ENCODE measurements at regions not wholly inside any gene's neighbourhood (a gene's known extent, or its start where the extent isn't known, plus 50 kb on each side); places are given as distances from the start of the nearest gene placed in this dataset.

GRCh38 chr19:31126236-31126635, 223.0 kb downstream of the TSHZ3 start:
- no peak for DNase-seq (ENCODE audit: unreplicated experiment)
- no peak for TF ChIP-seq CTCF (IDR thresholded peaks at IDR 0.05; ENCODE audit: unreplicated experiment)
- POLR2A ChIA-PET = no interaction called here
- Mint-ChIP-seq H3K4me3 (ENCODE audit: unreplicated experiment) (no peak overlapping the region), H3K27ac (ENCODE audit: low read depth, unreplicated experiment) (no peak overlapping the region), H3K27me3 (ENCODE audit: insufficient read depth, unreplicated experiment) (no peaks in the 10 kb centered on the region), H3K9me3 (ENCODE audit: unreplicated experiment) (peaks cover 37% of the 10 kb centered on the region), H3K36me3 (ENCODE audit: insufficient read depth, unreplicated experiment) (no peaks in the 10 kb centered on the region), H3K4me1 (ENCODE audit: insufficient read depth, unreplicated experiment) (no peaks in the 10 kb centered on the region)
- intact Hi-C loops (cut with micrococcal nuclease) = no loop called here
- CTCF ChIA-PET = no interaction called here
- no TSS peak for BruUV-seq (replicated peaks)

- ChIA-PET CTCF (interaction anchor here (0.6 to 0.9 kb wide), 2 partner anchors 456 to 1445 kb away, joined by 3 read pairs; no protein-coding TSS in a partner anchor), POLR2A (interaction anchor here (0.6 kb wide), 1 partner anchor 114 kb away, joined by 3 read pairs; no protein-coding TSS in a partner anchor)
- no peaks in the 10 kb centered on the region for H3K4me1 Mint-ChIP-seq (ENCODE audit: insufficient read depth, unreplicated experiment)
- BruUV-seq (replicated peaks) = no TSS peak
- no peak overlapping the region for H3K27ac Mint-ChIP-seq (ENCODE audit: low read depth, unreplicated experiment)
- TF ChIP-seq CTCF (IDR thresholded peaks at IDR 0.05; ENCODE audit: unreplicated experiment) = no peak
- no peaks in the 10 kb centered on the region for H3K27me3 Mint-ChIP-seq (ENCODE audit: insufficient read depth, unreplicated experiment)
- peaks cover 42% of the 10 kb centered on the region for H3K9me3 Mint-ChIP-seq (ENCODE audit: unreplicated experiment)
- no peaks in the 10 kb centered on the region for H3K36me3 Mint-ChIP-seq (ENCODE audit: insufficient read depth, unreplicated experiment)
- no peak for DNase-seq (ENCODE audit: unreplicated experiment)
- H3K4me3 Mint-ChIP-seq (ENCODE audit: unreplicated experiment) = no peak overlapping the region
- intact Hi-C loops (cut with micrococcal nuclease) = no loop called here
These were observed 224.2 kb downstream of the TSHZ3 start for GRCh38 chr19:31125071-31125470.

GRCh38 chr19:31121501-31121900, 227.7 kb downstream of the TSHZ3 start:
- Mint-ChIP-seq H3K27me3 (ENCODE audit: insufficient read depth, unreplicated experiment) (no peaks in the 10 kb centered on the region), H3K9me3 (ENCODE audit: unreplicated experiment) (peaks cover 34% of the 10 kb centered on the region), H3K4me1 (ENCODE audit: insufficient read depth, unreplicated experiment) (no peaks in the 10 kb centered on the region), H3K4me3 (ENCODE audit: unreplicated experiment) (no peak overlapping the region), H3K36me3 (ENCODE audit: insufficient read depth, unreplicated experiment) (no peaks in the 10 kb centered on the region), H3K27ac (ENCODE audit: low read depth, unreplicated experiment) (no peak overlapping the region)
- no peak for TF ChIP-seq CTCF (IDR thresholded peaks at IDR 0.05; ENCODE audit: unreplicated experiment)
- POLR2A ChIA-PET = no interaction called here
- intact Hi-C loops (cut with micrococcal nuclease) = no loop called here
- no peak for DNase-seq (ENCODE audit: unreplicated experiment)
- CTCF ChIA-PET = no interaction called here
- BruUV-seq (replicated peaks) = no TSS peak

GRCh38 chr19:31120952-31121351, 228.3 kb downstream of the TSHZ3 start:
- DNase-seq (ENCODE audit: unreplicated experiment) = no peak
- no TSS peak for BruUV-seq (replicated peaks)
- intact Hi-C loops (cut with micrococcal nuclease) = no loop called here
- CTCF ChIA-PET = no interaction called here
- Mint-ChIP-seq H3K4me1 (ENCODE audit: insufficient read depth, unreplicated experiment) (no peaks in the 10 kb centered on the region), H3K36me3 (ENCODE audit: insufficient read depth, unreplicated experiment) (no peaks in the 10 kb centered on the region), H3K27ac (ENCODE audit: low read depth, unreplicated experiment) (no peak overlapping the region), H3K27me3 (ENCODE audit: insufficient read depth, unreplicated experiment) (no peaks in the 10 kb centered on the region), H3K4me3 (ENCODE audit: unreplicated experiment) (no peak overlapping the region), H3K9me3 (ENCODE audit: unreplicated experiment) (peaks cover 34% of the 10 kb centered on the region)
- no peak for TF ChIP-seq CTCF (IDR thresholded peaks at IDR 0.05; ENCODE audit: unreplicated experiment)
- POLR2A ChIA-PET = no interaction called here
